HG03045 (cell line): ENCODE measurements at regions not wholly inside any gene's neighbourhood (a gene's known extent, or its start where the extent isn't known, plus 50 kb on each side); places are given as distances from the start of the nearest gene placed in this dataset.

Source experiments
- ATAC-seq: cut with Tn5 transposase; IDR thresholded peaks from one replicate; pipeline ENCODE4 v1.9.1; 2021; ENCODE audit warnings: mild to moderate bottlenecking, moderate library complexity; ENCODE audit not compliant: unreplicated experiment

GRCh38 chr2:234308813-234309195 is 188.1 kb downstream of the ARL4C start:
- peak; percentile 80 for ATAC-seq

GRCh38 chr2:234308073-234308812 is 188.6 kb downstream of the ARL4C start:
- no peak for ATAC-seq

- ATAC-seq, result no peak
These were observed 189.4 kb downstream of the ARL4C start for GRCh38 chr2:234307322-234307961.

GRCh38 chr2:234306426-234307173 is 190.3 kb downstream of the ARL4C start:
- no peak for ATAC-seq

GRCh38 chr2:234305846-234306245 is 191.0 kb downstream of the ARL4C start:
- ATAC-seq, result no peak

GRCh38 chr2:234304950-234305349 is 191.9 kb downstream of the ARL4C start:
- no peak for ATAC-seq

GRCh38 chr2:234302664-234302991 is 194.3 kb downstream of the ARL4C start:
- no peak for ATAC-seq

GRCh38 chr2:234300932-234301823 is 195.7 kb downstream of the ARL4C start:
- ATAC-seq, result no peak

GRCh38 chr2:234300391-234300925 is 196.4 kb downstream of the ARL4C start:
- ATAC-seq, result no peak

GRCh38 chr2:234298918-234299317 is 198.0 kb downstream of the ARL4C start:
- no peak for ATAC-seq

- ATAC-seq, result no peak
These were observed 199.9 kb downstream of the ARL4C start for GRCh38 chr2:234296991-234297390.

- ATAC-seq, result no peak
These were observed 202.9 kb downstream of the ARL4C start for GRCh38 chr2:234293973-234294372.

- no peak for ATAC-seq
These were observed 204.0 kb downstream of the ARL4C start for GRCh38 chr2:234292962-234293243.

GRCh38 chr2:234292205-234292961 is 204.5 kb downstream of the ARL4C start:
- ATAC-seq, result peak; percentile 43

- no peak for ATAC-seq
These were observed 205.1 kb downstream of the ARL4C start for GRCh38 chr2:234291765-234292204.

- peak; percentile 71 for ATAC-seq
These were observed 206.2 kb downstream of the ARL4C start for GRCh38 chr2:234290671-234291070.

GRCh38 chr2:234289834-234290590 is 206.9 kb downstream of the ARL4C start:
- peak; percentile 36 for ATAC-seq

GRCh38 chr2:234288974-234289455 is 207.9 kb downstream of the ARL4C start:
- ATAC-seq, result no peak

GRCh38 chr2:234287650-234288049 is 209.2 kb downstream of the ARL4C start:
- no peak for ATAC-seq
